Neural progenitor cell (in vitro differentiated cells): ENCODE measurements at regions not wholly inside any gene's neighbourhood (a gene's known extent, or its start where the extent isn't known, plus 50 kb on each side); places are given as distances from the start of the nearest gene placed in this dataset.

Experiments
- CTCF ChIP-seq: fragments of 200-600 bp; sonication (generic); IDR thresholded peaks from 2 replicates; pipeline ENCODE4 v1.5.1; 2017; ENCODE audit warnings: antibody characterized with exemption, mild to moderate bottlenecking
- EZH2phosphoT487 ChIP-seq: fragments of 200-600 bp; sonication (generic); IDR thresholded peaks from 2 replicates; pipeline ENCODE4 v1.6.1; 2017; ENCODE audit warnings: antibody characterized with exemption

GRCh38 chr2:142681952-142682351, 195.5 kb upstream of the KYNU start:
- TF ChIP-seq CTCF (no peak), EZH2phosphoT487 (no peak)
